LoVo (cell line): ENCODE measurements at regions not wholly inside any gene's neighbourhood (a gene's known extent, or its start where the extent isn't known, plus 50 kb on each side); places are given as distances from the start of the nearest gene placed in this dataset.
"Not testable (repeated sequence)": the region's sequence is repeated elsewhere in the genome, so short reads cannot be mapped to it uniquely, and the experiment has no call there.

Source experiments
- DNase-seq: peaks from one replicate; pipeline ENCODE4 v3.0.0-alpha.2; 2016; ENCODE audit warnings: low spot score

DNA sequence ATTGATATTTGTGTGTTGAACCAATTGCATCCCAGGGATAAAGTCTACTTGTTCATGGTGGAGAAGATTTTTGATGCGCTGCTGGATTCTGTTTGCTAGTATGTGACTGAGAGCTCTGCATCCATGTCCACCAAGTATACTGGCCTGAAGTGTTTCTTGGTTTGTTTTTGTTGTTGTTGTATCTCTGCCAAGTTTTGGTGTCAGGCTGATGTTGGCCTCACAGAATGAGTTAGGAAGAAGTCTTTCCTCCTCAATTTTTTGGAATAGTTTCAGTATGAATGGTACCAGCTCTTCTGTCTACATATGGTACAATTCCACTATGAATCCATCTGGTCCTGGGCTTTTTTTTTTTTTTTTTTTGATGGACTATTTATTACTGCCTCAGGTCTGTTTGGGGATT lies 50.9 kb upstream of the OSTN start:
- DNase-seq: no peak

GRCh38 chr3:191143224-191143623 lies 55.8 kb upstream of the OSTN start:
- no peak for DNase-seq

GRCh38 chr3:191141728-191142127 lies 57.3 kb upstream of the OSTN start:
- no peak for DNase-seq

GRCh38 chr3:191139736-191140135 lies 59.3 kb upstream of the OSTN start:
- no peak for DNase-seq

GRCh38 chr3:191138937-191139336 lies 60.1 kb upstream of the OSTN start:
- no peak for DNase-seq

- DNase-seq: no peak
Measured at GRCh38 chr3:191137708-191138107, 61.3 kb upstream of the OSTN start.

- DNase-seq: no peak
Measured at GRCh38 chr3:191136347-191136746, 62.7 kb upstream of the OSTN start.

DNA sequence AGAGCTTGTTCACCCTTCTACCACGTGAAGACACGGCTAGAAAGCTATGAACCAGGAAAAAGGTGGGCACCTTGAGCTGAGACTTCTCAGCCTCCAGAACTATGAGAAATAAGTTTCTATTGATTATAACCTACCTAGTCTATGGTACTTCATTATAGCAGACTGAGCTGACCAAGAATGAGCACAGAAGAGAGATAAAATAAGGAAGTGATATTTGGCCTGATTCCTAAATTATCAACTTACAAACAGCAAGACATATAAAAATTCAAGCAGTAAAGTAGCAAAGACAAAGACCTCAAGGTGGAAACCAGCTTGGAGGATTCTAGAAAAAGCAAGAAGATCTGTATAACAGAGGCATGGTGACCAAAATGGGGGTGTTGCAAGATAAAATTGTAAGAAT lies 63.9 kb upstream of the OSTN start:
- no peak for DNase-seq

DNA sequence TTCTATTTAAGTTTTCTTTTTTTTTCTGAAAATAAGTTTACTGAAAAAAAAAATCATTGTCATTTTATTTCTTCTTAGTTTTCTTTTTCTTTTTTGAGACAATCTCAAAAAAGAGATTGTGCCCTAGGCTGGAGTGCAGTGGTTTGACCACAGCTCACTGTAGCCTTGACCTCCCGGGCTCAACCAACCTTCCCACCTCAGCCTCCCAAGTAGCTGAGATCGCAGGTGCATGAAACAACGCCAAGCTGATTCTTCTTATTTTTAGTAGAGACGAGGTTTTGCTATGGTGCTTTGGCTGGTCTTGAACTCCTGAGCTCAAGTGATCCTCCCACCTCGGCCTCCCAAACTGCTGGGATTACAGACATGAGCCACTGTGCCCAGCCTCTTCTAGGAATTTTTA lies 65.7 kb upstream of the OSTN start:
- no peak for DNase-seq

GRCh38 chr3:191131305-191131704 lies 67.7 kb upstream of the OSTN start:
- DNase-seq: no peak

- DNase-seq: not testable (repeated sequence)
Measured at GRCh38 chr3:191124891-191125290, 74.2 kb upstream of the OSTN start.

- DNase-seq: no peak
Measured at GRCh38 chr3:191123946-191124345, 75.1 kb upstream of the OSTN start.

- DNase-seq: no peak
Measured at GRCh38 chr3:191123231-191123630, 75.8 kb upstream of the OSTN start.

DNA sequence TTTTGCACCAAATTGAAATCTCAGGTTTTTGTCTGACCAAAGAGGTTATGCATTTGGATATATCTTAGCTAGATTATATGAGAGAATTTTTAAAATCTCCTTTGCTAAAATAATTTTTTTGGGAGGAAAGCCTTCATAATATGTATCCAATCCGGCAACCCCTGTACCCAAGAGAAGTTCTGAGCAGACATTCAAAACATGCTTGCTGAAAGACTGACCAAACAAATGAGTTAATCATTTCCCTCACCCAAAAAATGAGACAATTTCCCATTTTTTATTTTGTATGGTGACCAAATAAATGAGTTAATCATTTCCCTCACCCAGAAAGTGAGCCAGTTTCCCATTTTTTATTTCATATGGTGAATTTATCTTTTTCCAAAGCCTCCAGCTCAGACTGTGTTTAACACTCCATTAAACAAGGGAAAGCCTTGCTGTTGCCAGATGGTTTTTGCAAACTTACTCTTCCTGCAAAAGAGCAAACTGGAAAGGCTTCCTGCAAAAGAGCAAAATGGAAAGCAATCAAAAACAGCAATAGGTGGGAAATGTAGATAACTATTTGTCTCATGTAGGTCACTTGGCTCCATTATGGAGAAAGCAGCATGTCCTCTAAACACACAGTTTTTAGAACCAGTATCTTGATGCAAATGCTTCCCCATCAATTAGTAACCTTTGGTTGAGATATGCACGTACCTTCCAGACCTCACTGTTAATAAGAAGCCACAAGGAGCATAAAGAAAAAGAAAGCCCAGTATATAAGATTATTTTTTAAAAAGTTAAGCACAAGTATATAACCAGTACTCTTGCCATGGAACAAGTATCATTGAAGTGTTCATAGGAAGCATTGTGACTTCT lies 78.4 kb upstream of the OSTN start:
- DNase-seq: no peak

GRCh38 chr3:191119415-191120295 lies 79.4 kb upstream of the OSTN start:
- no peak for DNase-seq

- no peak for DNase-seq
Measured at GRCh38 chr3:191111722-191112121, 87.3 kb upstream of the OSTN start.

DNA sequence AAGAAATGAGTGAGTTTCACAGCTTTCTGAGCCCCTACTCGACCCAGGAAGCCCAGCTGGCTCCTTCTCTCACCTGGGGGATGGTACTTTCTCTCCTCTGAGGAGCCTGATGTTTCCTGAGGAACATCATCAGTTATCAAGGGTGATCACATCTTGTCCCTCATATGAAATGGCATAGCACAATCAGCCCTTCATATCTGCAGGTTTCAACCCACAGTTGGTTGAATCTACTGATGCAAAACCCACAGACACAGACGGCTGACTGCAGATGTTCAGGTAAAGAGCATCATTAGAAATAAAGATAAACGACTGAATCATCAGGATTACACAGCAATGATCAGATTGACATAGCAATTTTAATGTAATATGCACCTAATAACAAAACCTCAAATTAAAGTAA lies 93.6 kb upstream of the OSTN start:
- DNase-seq: no peak

DNA sequence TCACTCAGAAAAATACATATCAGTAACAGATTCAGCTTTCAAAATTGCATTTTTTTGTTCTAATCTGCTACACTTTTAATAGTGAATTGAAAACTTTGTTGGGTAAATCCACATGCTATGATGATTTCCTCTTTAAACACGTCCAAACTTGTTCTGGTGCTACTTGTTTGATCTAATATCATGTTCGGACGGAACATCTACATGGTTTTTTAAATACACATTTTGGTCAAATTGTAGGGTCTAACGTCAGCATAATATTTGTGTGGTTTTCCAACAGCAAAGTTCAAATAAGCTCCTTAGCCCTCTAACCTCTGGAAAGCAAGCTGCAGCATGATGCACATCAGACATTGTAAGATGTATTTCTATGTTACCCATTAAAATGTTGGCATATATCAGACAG lies 98.5 kb upstream of the OSTN start:
- DNase-seq: no peak

- no peak for DNase-seq
Measured at GRCh38 chr3:191094057-191094845, 104.8 kb upstream of the OSTN start.

DNA sequence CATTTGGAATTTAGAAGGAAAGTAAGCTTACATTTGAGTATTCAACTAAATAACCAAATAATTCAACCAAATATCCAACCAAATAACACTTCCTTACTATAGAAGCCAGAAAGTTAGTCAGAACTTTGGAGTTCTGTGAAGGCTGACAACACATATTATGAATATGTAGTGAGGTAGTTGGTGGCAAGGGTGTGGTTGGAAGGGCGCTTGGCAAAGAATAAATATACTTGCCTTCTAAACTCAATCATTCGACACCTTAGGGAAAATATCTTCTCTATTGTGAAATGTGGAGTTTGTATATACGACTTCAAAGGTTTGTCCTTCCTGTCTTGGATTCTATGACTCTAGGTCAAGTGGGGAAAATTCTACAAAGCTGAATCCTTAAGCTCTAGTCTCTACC lies 111.7 kb upstream of the OSTN start:
- no peak for DNase-seq

DNA sequence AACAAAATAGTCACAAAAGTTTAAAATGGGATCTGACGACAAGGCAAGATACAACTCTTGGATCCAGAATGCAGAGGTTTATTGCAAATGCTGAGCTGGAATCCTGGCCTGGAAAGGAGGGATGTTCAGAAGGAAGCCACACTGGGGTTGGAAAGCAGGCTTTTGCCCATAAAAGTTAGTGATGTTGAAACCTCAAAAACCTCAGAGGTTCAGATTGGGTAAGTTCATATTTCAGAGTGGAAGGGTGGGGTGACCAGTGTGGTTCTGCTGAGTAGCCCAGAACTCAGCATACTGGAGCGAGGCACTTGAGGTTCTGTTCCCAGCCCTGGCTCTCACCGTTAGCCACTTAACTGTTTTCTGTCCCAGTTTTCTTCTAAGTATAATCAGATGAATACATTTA lies 114.0 kb upstream of the OSTN start:
- no peak for DNase-seq

DNA sequence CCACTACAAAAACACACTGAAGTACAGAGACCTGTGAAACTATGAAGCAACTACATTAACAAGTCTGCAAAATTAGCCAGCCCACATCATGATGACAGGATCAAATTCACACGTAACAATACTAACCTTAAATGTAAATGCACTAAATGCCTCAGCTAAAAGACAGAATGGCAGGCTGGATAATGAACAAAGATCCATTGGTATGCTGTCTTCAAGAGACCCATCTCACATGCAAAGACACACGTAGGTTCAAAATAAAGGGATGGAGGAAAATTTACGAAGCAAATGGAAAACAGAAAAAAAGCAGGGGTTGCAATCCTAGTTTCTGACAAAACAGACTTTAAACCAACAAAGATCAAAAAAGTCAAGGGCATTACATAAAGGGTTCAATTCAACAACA lies 120.1 kb upstream of the OSTN start:
- not testable (repeated sequence) for DNase-seq
